Mesendoderm (in vitro differentiated cells): ENCODE measurements at regions not wholly inside any gene's neighbourhood (a gene's known extent, or its start where the extent isn't known, plus 50 kb on each side); places are given as distances from the start of the nearest gene placed in this dataset.

Source experiments
- DNase-seq: peaks from one replicate; pipeline ENCODE4 v3.0.0; 2013
- H2AK5ac ChIP-seq: 2 replicates; pipeline ENCODE4 v1.6.1; 2013; ENCODE audit warnings: low read length, inconsistent platforms
- H2BK120ac ChIP-seq: 2 replicates; pipeline ENCODE4 v1.6.1; 2013; ENCODE audit warnings: low read depth, mild to moderate bottlenecking, low read length, moderate library complexity, mixed read lengths
- H2BK15ac ChIP-seq: replicated peaks from 2 replicates; pipeline ENCODE4 v1.6.1; 2013; ENCODE audit warnings: low read depth, mild to moderate bottlenecking, moderate library complexity
- H2BK5ac ChIP-seq: 2 replicates; pipeline ENCODE4 v1.6.1; 2013; ENCODE audit warnings: low read length, inconsistent platforms
- H3K18ac ChIP-seq: 2 replicates; pipeline ENCODE4 v1.6.1; 2013; ENCODE audit warnings: mild to moderate bottlenecking, low read length, mixed read lengths
- H3K23ac ChIP-seq: one replicate; pipeline ENCODE4 v1.6.1; 2013; ENCODE audit warnings: low read length
- H3K27ac ChIP-seq: 2 replicates; pipeline ENCODE4 v1.5.1; 2013; ENCODE audit warnings: low read depth, mild to moderate bottlenecking, inconsistent platforms, low read length, moderate library complexity
- H3K27me3 ChIP-seq: 2 replicates; pipeline ENCODE4 v1.6.1; 2013; ENCODE audit warnings: low read length, control low read depth, mild to moderate bottlenecking, inconsistent platforms; ENCODE audit not compliant: insufficient read depth, poor library complexity
- H3K36me3 ChIP-seq: 2 replicates; pipeline ENCODE4 v1.6.1; 2013; ENCODE audit warnings: low read length, inconsistent platforms; ENCODE audit not compliant: control insufficient read depth, insufficient read depth
- H3K4ac ChIP-seq: one replicate; pipeline ENCODE4 v1.6.1; 2013; ENCODE audit warnings: low read depth, mild to moderate bottlenecking, low read length, moderate library complexity
- H3K4me1 ChIP-seq: 2 replicates; pipeline ENCODE4 v1.6.1; 2013; ENCODE audit warnings: low read depth, low read length, inconsistent platforms; ENCODE audit not compliant: control insufficient read depth
- H3K4me2 ChIP-seq: 2 replicates; pipeline ENCODE4 v1.6.1; 2013; ENCODE audit warnings: low read length
- H3K4me3 ChIP-seq: 2 replicates; pipeline ENCODE4 v1.5.1; 2013; ENCODE audit warnings: mild to moderate bottlenecking, low read length
- H3K56ac ChIP-seq: one replicate; pipeline ENCODE4 v1.6.1; 2013; ENCODE audit warnings: low read length
- H3K79me1 ChIP-seq: 2 replicates; pipeline ENCODE4 v1.6.1; 2013; ENCODE audit warnings: low read length, inconsistent platforms
- H3K79me2 ChIP-seq: 2 replicates; pipeline ENCODE4 v1.6.1; 2013; ENCODE audit warnings: mild to moderate bottlenecking, low read length; ENCODE audit not compliant: control insufficient read depth, insufficient read depth
- H3K9ac ChIP-seq: 2 replicates; pipeline ENCODE4 v1.6.1; 2013; ENCODE audit warnings: low read length, inconsistent platforms
- H4K5ac ChIP-seq: one replicate; pipeline ENCODE4 v1.6.1; 2013; ENCODE audit warnings: low read length
- H4K8ac ChIP-seq: one replicate; pipeline ENCODE4 v1.6.1; 2013; ENCODE audit warnings: low read depth, mild to moderate bottlenecking, control low read depth, low read length, moderate library complexity
- WGBS: extraction: QIAGEN DNeasy Blood & Tissue Kit; methylation state at CpG from one replicate; pipeline ENCODE4 v1.1.7; 2013; ENCODE audit warnings: low lambda C conversion rate, missing lambda C conversion rate; ENCODE audit not compliant: insufficient coverage; ENCODE audit errors: extremely low coverage; 5-methylcytosine and 5-hydroxymethylcytosine counted together

DNA sequence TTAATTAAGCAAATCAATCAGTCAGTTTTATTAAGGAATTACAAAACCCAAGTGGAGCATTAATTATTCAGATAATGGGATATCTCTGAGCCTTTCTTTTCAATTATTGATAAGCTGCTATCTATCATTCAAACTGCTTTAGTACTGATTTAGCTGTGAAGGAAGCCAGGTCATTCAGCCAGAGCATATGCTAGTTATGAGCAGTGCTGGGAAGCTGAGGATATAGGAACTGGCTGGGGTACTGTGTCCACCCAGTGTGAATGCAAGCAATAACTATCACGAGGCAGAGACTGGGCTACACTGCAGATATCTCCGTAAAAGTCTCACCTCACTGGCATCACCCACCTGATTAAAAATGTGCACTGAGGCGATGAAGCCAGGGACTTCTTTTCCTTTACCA is 496.7 kb upstream of the PIK3C3 start:
- Histone ChIP-seq H3K18ac (no peak overlapping the region), H4K5ac (no peak overlapping the region), H3K4me1 (no peaks in the 10 kb centered on the region), H3K27ac (no peak overlapping the region), H4K8ac (no peak overlapping the region), H2BK15ac (no peak overlapping the region), H3K9ac (no peak overlapping the region), H3K23ac (no peak overlapping the region), H3K4me2 (no peak overlapping the region), H2AK5ac (no peak overlapping the region), H2BK5ac (no peak overlapping the region), H3K36me3 (no peaks in the 10 kb centered on the region), H3K27me3 (no peaks in the 10 kb centered on the region), H3K56ac (no peak overlapping the region), H2BK120ac (no peak overlapping the region), H3K4ac (no peak overlapping the region), H3K79me2 (no peaks in the 10 kb centered on the region), H3K79me1 (no peaks in the 10 kb centered on the region), H3K4me3 (no peak overlapping the region)
- DNase-seq, result no peak
- WGBS, result no CpG with 5 or more reads among the region's 3 CpGs

DNA sequence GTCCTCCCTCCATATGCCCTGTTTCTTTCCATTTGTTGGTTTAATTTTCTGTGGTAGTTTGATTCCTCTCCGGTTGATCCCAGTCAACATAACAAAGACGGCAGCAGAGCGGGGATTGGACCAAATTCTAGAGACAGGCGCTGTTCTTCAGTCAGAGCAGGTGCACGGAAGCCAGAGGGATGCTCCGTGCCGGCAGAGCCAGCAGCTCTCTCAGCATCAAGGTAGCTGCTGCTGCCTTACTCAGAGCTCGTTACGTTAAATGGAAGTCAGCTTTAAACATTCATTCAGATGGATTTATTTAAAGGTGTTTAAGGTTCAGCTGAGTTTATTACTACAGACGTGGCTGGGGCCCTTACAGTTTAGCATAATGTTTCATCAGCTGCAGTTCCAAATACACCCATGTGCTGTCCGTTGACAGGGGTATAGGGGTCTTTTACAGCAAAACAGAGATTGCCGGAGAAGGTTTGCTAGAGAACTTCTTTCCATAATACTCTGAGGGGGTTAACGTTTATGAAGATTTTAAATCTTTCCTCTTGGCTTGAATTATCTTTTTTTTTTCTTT is 497.2 kb upstream of the PIK3C3 start:
- no peak overlapping the region for H4K5ac ChIP-seq
- DNase-seq, result no peak
- no peak overlapping the region for H2BK120ac ChIP-seq
- no peaks in the 10 kb centered on the region for H3K27me3 ChIP-seq
- no peak overlapping the region for H3K27ac ChIP-seq
- H4K8ac ChIP-seq, result no peak overlapping the region
- H3K79me1 ChIP-seq, result no peaks in the 10 kb centered on the region
- H2AK5ac ChIP-seq, result no peak overlapping the region
- no peaks in the 10 kb centered on the region for H3K79me2 ChIP-seq
- no peaks in the 10 kb centered on the region for H3K4me1 ChIP-seq
- WGBS, result no CpG with 5 or more reads among the region's 13 CpGs
- no peak overlapping the region for H3K56ac ChIP-seq
- H3K18ac ChIP-seq, result no peak overlapping the region
- no peaks in the 10 kb centered on the region for H3K36me3 ChIP-seq
- H3K23ac ChIP-seq, result no peak overlapping the region
- no peak overlapping the region for H2BK5ac ChIP-seq
- no peak overlapping the region for H2BK15ac ChIP-seq
- H3K4me2 ChIP-seq, result no peak overlapping the region
- H3K9ac ChIP-seq, result no peak overlapping the region
- H3K4ac ChIP-seq, result no peak overlapping the region
- H3K4me3 ChIP-seq, result no peak overlapping the region

DNA sequence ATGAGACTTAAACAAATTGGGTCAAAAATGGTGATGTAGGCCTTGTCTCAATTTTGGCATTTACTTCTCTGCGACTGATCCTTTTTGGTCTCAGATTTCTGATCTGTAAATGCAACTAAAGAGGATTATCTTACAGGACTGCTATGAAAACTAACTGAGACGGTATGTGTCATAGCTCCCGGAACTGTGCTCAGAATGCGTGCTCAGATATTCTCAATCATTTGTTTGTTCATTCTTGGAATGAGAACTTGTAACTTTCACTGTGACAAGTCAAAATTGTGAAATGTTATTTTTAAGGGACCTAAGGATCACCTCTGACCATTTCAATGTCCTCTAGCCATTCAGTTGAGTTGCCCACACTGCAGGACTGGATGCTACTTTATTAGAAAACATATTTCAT is 498.2 kb upstream of the PIK3C3 start:
- H3K9ac ChIP-seq, result no peak overlapping the region
- no peak overlapping the region for H3K56ac ChIP-seq
- H2BK15ac ChIP-seq, result no peak overlapping the region
- no peak overlapping the region for H4K5ac ChIP-seq
- H2AK5ac ChIP-seq, result no peak overlapping the region
- no peak overlapping the region for H3K27ac ChIP-seq
- H4K8ac ChIP-seq, result no peak overlapping the region
- no peaks in the 10 kb centered on the region for H3K79me2 ChIP-seq
- no peak overlapping the region for H3K18ac ChIP-seq
- H3K4me3 ChIP-seq, result no peak overlapping the region
- no peaks in the 10 kb centered on the region for H3K79me1 ChIP-seq
- H3K4me1 ChIP-seq, result no peaks in the 10 kb centered on the region
- no peak overlapping the region for H2BK5ac ChIP-seq
- no peak overlapping the region for H3K4me2 ChIP-seq
- H3K4ac ChIP-seq, result no peak overlapping the region
- H2BK120ac ChIP-seq, result no peak overlapping the region
- H3K27me3 ChIP-seq, result no peaks in the 10 kb centered on the region
- DNase-seq, result no peak
- no CpG with 5 or more reads among the region's 4 CpGs for WGBS
- H3K23ac ChIP-seq, result no peak overlapping the region
- no peaks in the 10 kb centered on the region for H3K36me3 ChIP-seq

DNA sequence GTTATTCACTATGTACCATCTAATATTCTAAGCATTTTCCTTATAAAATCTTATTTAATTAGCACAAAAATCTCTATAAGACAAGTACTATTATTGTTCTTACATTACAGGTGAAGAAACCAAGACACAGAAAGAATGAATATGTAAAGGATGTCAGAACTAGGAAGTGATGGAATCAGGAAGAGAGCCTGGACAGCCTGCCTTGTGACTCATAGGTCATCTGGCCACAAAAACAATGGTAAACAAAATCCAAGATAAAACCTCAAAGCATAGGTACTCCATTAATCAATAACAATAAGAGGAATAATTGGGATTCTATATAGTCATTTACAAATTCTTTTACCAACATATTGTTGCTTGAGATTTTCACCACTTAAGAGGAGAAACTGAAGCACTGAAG is 505.4 kb upstream of the PIK3C3 start:
- H3K18ac ChIP-seq, result no peak overlapping the region
- H2BK5ac ChIP-seq, result no peak overlapping the region
- H2AK5ac ChIP-seq, result no peak overlapping the region
- H3K56ac ChIP-seq, result no peak overlapping the region
- H2BK15ac ChIP-seq, result no peak overlapping the region
- H3K27ac ChIP-seq, result no peak overlapping the region
- no peak overlapping the region for H4K5ac ChIP-seq
- H3K4ac ChIP-seq, result no peak overlapping the region
- no peaks in the 10 kb centered on the region for H3K4me1 ChIP-seq
- no peaks in the 10 kb centered on the region for H3K27me3 ChIP-seq
- H3K4me2 ChIP-seq, result no peak overlapping the region
- no peak overlapping the region for H3K9ac ChIP-seq
- no peaks in the 10 kb centered on the region for H3K36me3 ChIP-seq
- H3K23ac ChIP-seq, result no peak overlapping the region
- no peak for DNase-seq
- no peaks in the 10 kb centered on the region for H3K79me1 ChIP-seq
- no peak overlapping the region for H3K4me3 ChIP-seq
- H4K8ac ChIP-seq, result no peak overlapping the region
- no peak overlapping the region for H2BK120ac ChIP-seq
- no peaks in the 10 kb centered on the region for H3K79me2 ChIP-seq

DNA sequence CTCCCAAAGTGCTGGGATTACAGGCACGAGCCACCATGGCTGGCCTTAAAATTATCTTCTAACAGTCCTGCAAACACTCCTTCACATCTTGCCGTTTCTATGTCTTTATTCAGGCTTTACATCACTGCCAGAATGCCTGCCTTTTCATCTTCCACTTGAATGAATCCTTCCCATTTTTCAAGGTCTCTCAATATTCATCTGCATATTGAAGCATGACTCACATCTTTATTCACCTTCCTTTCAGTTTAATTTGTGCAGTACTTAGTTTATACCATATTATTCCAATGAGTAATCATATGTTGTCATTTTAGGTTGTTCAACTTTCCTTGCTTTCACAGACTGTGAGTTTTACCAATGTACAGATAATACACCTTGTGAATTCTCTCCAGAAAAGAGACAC is 510.1 kb upstream of the PIK3C3 start:
- H3K23ac ChIP-seq, result no peak overlapping the region
- no peak overlapping the region for H3K56ac ChIP-seq
- no peak overlapping the region for H3K4me3 ChIP-seq
- no peak overlapping the region for H2BK5ac ChIP-seq
- no peaks in the 10 kb centered on the region for H3K36me3 ChIP-seq
- H2BK120ac ChIP-seq, result no peak overlapping the region
- no peaks in the 10 kb centered on the region for H3K4me1 ChIP-seq
- no peak overlapping the region for H3K27ac ChIP-seq
- no peaks in the 10 kb centered on the region for H3K79me1 ChIP-seq
- no peak overlapping the region for H2AK5ac ChIP-seq
- no peak overlapping the region for H3K4me2 ChIP-seq
- WGBS, result no CpG with 5 or more reads among the region's 2 CpGs
- no peaks in the 10 kb centered on the region for H3K27me3 ChIP-seq
- no peak overlapping the region for H4K5ac ChIP-seq
- H3K18ac ChIP-seq, result no peak overlapping the region
- no peak overlapping the region for H3K9ac ChIP-seq
- DNase-seq, result no peak
- H3K4ac ChIP-seq, result no peak overlapping the region
- no peaks in the 10 kb centered on the region for H3K79me2 ChIP-seq
- no peak overlapping the region for H2BK15ac ChIP-seq
- no peak overlapping the region for H4K8ac ChIP-seq

DNA sequence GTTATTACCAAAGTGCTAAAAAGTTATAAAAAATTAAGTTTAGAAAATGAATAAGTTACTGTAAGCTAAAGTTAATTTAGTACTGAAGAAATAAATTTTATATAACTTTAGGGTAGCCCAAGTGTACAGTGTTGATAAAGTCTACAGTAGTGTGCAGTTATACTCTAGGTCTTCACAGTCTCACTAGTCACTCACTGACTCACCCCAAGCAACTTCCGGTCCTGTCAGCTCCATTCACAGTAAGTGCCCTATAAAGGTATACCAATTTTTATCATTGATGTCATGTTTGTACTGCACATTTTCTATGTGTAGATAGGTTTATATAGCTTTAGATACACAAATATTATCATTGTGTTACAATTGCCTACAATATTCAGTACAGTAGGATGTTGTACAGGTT is 518.3 kb upstream of the PIK3C3 start:
- Histone ChIP-seq H4K5ac (no peak overlapping the region), H3K27ac (no peak overlapping the region), H3K9ac (no peak overlapping the region), H3K4ac (no peak overlapping the region), H3K23ac (no peak overlapping the region), H2AK5ac (no peak overlapping the region), H2BK120ac (no peak overlapping the region), H3K4me2 (no peak overlapping the region), H2BK15ac (no peak overlapping the region), H2BK5ac (no peak overlapping the region), H3K4me1 (no peaks in the 10 kb centered on the region), H3K18ac (no peak overlapping the region), H3K27me3 (no peaks in the 10 kb centered on the region), H3K4me3 (no peak overlapping the region), H3K79me1 (no peaks in the 10 kb centered on the region), H3K79me2 (no peaks in the 10 kb centered on the region), H4K8ac (no peak overlapping the region), H3K56ac (no peak overlapping the region), H3K36me3 (no peaks in the 10 kb centered on the region)
- WGBS, result no CpG with 5 or more reads among the region's 1 CpG
- DNase-seq, result no peak
